Glutamatergic neuron (in vitro differentiated cells): ENCODE measurements at regions not wholly inside any gene's neighbourhood (a gene's known extent, or its start where the extent isn't known, plus 50 kb on each side); places are given as distances from the start of the nearest gene placed in this dataset.
A peak's percentile ranks its signal among the peaks of the same experiment; 100 is the strongest.

Experiments
- DNase-seq: peaks from one replicate; pipeline ENCODE4 v3.0.0; 2022
- H3K27ac Mint-ChIP-seq: one replicate; pipeline ENCODE4 v1.8.0; 2020; ENCODE audit warnings: mild to moderate bottlenecking, mixed read lengths, inconsistent platforms; ENCODE audit not compliant: unreplicated experiment
- H3K27me3 Mint-ChIP-seq: one replicate; pipeline ENCODE4 v1.8.0; 2020; ENCODE audit warnings: mild to moderate bottlenecking, moderate library complexity, mixed read lengths, inconsistent platforms; ENCODE audit not compliant: unreplicated experiment
- H3K36me3 Mint-ChIP-seq: one replicate; pipeline ENCODE4 v1.8.0; 2020; ENCODE audit warnings: mild to moderate bottlenecking, mixed read lengths, inconsistent platforms; ENCODE audit not compliant: unreplicated experiment
- H3K4me1 Mint-ChIP-seq: one replicate; pipeline ENCODE4 v1.8.0; 2020; ENCODE audit warnings: mild to moderate bottlenecking, low read depth, mixed read lengths, inconsistent platforms; ENCODE audit not compliant: unreplicated experiment
- H3K4me3 Mint-ChIP-seq: one replicate; pipeline ENCODE4 v1.8.0; 2020; ENCODE audit warnings: mild to moderate bottlenecking, mixed read lengths, inconsistent platforms; ENCODE audit not compliant: unreplicated experiment
- H3K9me3 Mint-ChIP-seq: one replicate; pipeline ENCODE4 v1.8.0; 2020; ENCODE audit warnings: mild to moderate bottlenecking, moderate library complexity, mixed read lengths, inconsistent platforms; ENCODE audit not compliant: unreplicated experiment
- TF ChIP-seq, protein P1 (sequence below): fragments of 200-600 bp; sonication (generic); IDR thresholded peaks from one replicate; pipeline ENCODE4 v1.5.0; 2021; ENCODE audit not compliant: partially characterized antibody, unreplicated experiment

- H3K27me3 Mint-ChIP-seq = peaks cover 5% of the 10 kb centered on the region
- peak overlapping the region; percentile 39 for H3K27ac Mint-ChIP-seq
- no peak for DNase-seq
- peaks cover 3% of the 10 kb centered on the region for H3K9me3 Mint-ChIP-seq
- H3K36me3 Mint-ChIP-seq = no peaks in the 10 kb centered on the region
- peaks cover 26% of the 10 kb centered on the region for H3K4me1 Mint-ChIP-seq
- TF ChIP-seq, protein P1, sequence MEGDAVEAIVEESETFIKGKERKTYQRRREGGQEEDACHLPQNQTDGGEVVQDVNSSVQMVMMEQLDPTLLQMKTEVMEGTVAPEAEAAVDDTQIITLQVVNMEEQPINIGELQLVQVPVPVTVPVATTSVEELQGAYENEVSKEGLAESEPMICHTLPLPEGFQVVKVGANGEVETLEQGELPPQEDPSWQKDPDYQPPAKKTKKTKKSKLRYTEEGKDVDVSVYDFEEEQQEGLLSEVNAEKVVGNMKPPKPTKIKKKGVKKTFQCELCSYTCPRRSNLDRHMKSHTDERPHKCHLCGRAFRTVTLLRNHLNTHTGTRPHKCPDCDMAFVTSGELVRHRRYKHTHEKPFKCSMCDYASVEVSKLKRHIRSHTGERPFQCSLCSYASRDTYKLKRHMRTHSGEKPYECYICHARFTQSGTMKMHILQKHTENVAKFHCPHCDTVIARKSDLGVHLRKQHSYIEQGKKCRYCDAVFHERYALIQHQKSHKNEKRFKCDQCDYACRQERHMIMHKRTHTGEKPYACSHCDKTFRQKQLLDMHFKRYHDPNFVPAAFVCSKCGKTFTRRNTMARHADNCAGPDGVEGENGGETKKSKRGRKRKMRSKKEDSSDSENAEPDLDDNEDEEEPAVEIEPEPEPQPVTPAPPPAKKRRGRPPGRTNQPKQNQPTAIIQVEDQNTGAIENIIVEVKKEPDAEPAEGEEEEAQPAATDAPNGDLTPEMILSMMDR = no peak
- H3K4me3 Mint-ChIP-seq = peak overlapping the region; percentile 30
These were observed 153.0 kb upstream of the TENM3 start for GRCh38 chr4:182090186-182090585.

- DNase-seq = no peak
- Mint-ChIP-seq H3K27me3 (peaks cover 3% of the 10 kb centered on the region), H3K9me3 (peaks cover 3% of the 10 kb centered on the region), H3K4me1 (peaks cover 23% of the 10 kb centered on the region), H3K27ac (no peak overlapping the region), H3K36me3 (no peaks in the 10 kb centered on the region), H3K4me3 (no peak overlapping the region)
- TF ChIP-seq, protein P1 = no peak
These were observed 152.1 kb upstream of the TENM3 start for GRCh38 chr4:182091128-182091527.

DNA sequence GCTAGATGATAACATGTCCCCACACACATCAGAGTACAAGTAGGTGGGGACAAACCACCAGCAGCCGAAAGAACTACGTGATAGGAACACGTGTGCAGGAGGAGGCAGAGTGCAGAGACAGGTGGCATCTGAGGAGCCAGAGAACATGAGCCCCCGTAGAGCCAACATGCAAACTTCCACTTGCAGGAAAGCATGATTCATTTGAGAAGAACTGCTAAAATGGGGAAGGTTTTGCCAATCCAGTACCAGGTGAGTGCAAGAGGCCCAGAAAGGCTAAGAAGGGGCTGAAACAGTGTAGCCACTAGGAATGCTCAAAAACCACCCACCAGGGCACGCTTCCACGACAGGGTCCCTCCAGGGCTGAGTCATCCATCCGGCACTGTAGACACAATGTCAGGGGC, 149.8 kb upstream of the TENM3 start:
- Mint-ChIP-seq H3K27ac (peak overlapping the region; percentile 29), H3K9me3 (peaks cover 5% of the 10 kb centered on the region), H3K36me3 (peaks cover 5% of the 10 kb centered on the region), H3K4me3 (no peak overlapping the region), H3K4me1 (peaks cover 11% of the 10 kb centered on the region), H3K27me3 (no peaks in the 10 kb centered on the region)
- DNase-seq = no peak
- TF ChIP-seq, protein P1 = no peak

DNA sequence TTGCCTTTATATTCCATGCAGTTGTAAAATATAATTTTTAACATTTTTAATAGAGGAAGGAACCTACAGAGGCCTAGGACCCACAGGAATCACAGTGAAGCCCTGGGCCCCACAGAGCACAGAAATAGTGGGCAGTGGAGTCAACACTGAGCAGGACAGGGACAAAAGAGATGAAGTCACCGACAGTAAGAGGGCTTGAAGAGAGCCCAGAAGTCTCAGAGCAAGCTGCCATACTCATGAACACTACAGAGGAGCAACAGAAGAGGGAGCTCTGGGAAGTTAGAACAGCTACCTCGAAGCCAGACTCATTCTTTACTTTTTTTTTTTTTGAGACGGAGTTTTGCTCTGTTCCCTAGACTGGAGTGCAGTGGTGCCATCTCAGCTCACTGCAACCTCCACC, 149.3 kb upstream of the TENM3 start:
- Mint-ChIP-seq H3K4me1 (peaks cover 9% of the 10 kb centered on the region), H3K27ac (no peak overlapping the region), H3K36me3 (peaks cover 5% of the 10 kb centered on the region), H3K9me3 (peaks cover 6% of the 10 kb centered on the region), H3K27me3 (no peaks in the 10 kb centered on the region), H3K4me3 (no peak overlapping the region)
- TF ChIP-seq, protein P1 = no peak
- no peak for DNase-seq

DNA sequence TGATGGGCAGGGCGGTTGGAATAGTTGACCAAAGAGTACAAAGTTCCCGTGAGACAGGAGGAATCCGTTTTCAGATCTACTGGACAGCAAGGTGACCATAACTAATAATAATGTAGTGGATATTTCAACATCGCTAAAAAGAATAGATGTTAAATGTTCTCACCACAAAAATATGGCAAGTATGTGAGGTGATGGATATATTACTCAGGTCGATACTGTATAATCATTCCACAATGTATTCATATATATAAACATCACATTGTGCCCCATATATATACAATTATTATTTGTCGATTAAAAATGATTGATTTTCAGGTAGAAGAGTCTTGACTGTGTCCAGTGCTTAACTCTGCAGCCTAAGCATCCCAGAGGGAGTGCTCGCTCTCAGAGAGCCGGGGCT, 141.6 kb upstream of the TENM3 start:
- peaks cover 3% of the 10 kb centered on the region for H3K9me3 Mint-ChIP-seq
- TF ChIP-seq, protein P1 = no peak

More for the DNA sequence above, 141.6 kb upstream of the TENM3 start:
- H3K4me3 Mint-ChIP-seq = no peak overlapping the region
- H3K27me3 Mint-ChIP-seq = no peaks in the 10 kb centered on the region
- no peaks in the 10 kb centered on the region for H3K4me1 Mint-ChIP-seq
- peaks cover 5% of the 10 kb centered on the region for H3K36me3 Mint-ChIP-seq
- DNase-seq = no peak
- H3K27ac Mint-ChIP-seq = no peak overlapping the region
